ENCODE measurements at regions not wholly inside any gene's neighbourhood (a gene's known extent, or its start where the extent isn't known, plus 50 kb on each side); places are given as distances from the start of the nearest gene placed in this dataset.

DNA sequence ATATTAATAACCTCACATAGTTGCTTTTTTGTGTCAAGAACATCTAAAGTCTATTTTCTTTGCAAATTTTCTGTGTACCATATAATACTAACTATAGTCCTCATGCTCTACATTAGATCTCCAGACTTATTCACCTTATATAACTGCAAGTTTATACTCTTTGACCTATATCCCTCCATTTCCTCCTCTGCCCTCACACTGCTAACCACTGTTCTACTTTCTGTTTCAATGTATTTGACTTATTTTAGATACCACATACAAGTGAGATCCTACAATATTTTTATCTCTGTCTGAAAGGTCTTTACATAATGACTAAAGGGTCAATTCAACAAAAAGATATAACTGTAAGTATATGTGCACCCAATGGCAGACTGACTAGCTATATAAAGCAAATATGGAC, 789.7 kb upstream of the ZNF608 start:
- CTCF ChIA-PET, result no interaction called here

DNA sequence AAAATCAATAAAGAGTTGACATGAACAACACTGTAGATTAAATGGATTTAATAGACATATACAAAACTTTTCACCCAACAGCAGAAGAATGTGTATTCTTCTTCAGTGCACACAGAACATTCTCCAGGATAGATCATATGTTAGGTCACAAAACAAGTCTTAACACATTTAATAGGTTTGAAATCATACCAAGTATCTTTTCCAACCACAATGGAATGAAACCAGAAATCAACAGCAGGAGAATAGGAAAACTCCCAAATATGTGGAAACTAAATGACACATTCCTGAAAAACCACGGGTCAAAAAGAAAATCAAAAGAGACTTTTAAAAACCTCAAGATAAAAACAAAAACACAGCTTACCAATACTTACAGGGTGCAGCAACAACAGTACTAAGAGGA, 790.1 kb upstream of the ZNF608 start:
- DNase-seq (ENCODE audit: low read depth, low spot score) (no peak), ATAC-seq (no peak)
- TF ChIP-seq SIN3A (IDR thresholded peaks at IDR 0.05; ENCODE audit: borderline replicate concordance, insufficient read depth, low read depth, low read length), result no peak
- TF ChIP-seq TCF7L2 (IDR thresholded peaks at IDR 0.05; ENCODE audit: low read depth, low read length), result no peak
- TF ChIP-seq, protein P1, sequence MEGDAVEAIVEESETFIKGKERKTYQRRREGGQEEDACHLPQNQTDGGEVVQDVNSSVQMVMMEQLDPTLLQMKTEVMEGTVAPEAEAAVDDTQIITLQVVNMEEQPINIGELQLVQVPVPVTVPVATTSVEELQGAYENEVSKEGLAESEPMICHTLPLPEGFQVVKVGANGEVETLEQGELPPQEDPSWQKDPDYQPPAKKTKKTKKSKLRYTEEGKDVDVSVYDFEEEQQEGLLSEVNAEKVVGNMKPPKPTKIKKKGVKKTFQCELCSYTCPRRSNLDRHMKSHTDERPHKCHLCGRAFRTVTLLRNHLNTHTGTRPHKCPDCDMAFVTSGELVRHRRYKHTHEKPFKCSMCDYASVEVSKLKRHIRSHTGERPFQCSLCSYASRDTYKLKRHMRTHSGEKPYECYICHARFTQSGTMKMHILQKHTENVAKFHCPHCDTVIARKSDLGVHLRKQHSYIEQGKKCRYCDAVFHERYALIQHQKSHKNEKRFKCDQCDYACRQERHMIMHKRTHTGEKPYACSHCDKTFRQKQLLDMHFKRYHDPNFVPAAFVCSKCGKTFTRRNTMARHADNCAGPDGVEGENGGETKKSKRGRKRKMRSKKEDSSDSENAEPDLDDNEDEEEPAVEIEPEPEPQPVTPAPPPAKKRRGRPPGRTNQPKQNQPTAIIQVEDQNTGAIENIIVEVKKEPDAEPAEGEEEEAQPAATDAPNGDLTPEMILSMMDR (IDR thresholded peaks at IDR 0.05), result no peak
- no peak for TF ChIP-seq POLR2AphosphoS5 (IDR thresholded peaks at IDR 0.05; ENCODE audit: low read depth, low read length)
- TF ChIP-seq, protein P2, sequence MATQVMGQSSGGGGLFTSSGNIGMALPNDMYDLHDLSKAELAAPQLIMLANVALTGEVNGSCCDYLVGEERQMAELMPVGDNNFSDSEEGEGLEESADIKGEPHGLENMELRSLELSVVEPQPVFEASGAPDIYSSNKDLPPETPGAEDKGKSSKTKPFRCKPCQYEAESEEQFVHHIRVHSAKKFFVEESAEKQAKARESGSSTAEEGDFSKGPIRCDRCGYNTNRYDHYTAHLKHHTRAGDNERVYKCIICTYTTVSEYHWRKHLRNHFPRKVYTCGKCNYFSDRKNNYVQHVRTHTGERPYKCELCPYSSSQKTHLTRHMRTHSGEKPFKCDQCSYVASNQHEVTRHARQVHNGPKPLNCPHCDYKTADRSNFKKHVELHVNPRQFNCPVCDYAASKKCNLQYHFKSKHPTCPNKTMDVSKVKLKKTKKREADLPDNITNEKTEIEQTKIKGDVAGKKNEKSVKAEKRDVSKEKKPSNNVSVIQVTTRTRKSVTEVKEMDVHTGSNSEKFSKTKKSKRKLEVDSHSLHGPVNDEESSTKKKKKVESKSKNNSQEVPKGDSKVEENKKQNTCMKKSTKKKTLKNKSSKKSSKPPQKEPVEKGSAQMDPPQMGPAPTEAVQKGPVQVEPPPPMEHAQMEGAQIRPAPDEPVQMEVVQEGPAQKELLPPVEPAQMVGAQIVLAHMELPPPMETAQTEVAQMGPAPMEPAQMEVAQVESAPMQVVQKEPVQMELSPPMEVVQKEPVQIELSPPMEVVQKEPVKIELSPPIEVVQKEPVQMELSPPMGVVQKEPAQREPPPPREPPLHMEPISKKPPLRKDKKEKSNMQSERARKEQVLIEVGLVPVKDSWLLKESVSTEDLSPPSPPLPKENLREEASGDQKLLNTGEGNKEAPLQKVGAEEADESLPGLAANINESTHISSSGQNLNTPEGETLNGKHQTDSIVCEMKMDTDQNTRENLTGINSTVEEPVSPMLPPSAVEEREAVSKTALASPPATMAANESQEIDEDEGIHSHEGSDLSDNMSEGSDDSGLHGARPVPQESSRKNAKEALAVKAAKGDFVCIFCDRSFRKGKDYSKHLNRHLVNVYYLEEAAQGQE (IDR thresholded peaks at IDR 0.05; ENCODE audit: insufficient read depth in 1 of 2, low read depth in 2 of 2, low read length in 1 of 2), result no peak
- Histone ChIP-seq H3K4me3 (ENCODE audit: low read depth in 2 of 2, low read length in 2 of 2) (no peak overlapping the region), H3K9me3 (ENCODE audit: control insufficient read depth, insufficient read depth, low read depth, low read length) (peaks cover 14% of the 10 kb centered on the region), H3K36me3 (ENCODE audit: control insufficient read depth, insufficient read depth, low read length) (no peaks in the 10 kb centered on the region), H3K27me3 (ENCODE audit: control insufficient read depth, insufficient read depth, low read length) (no peaks in the 10 kb centered on the region), H3K4me1 (ENCODE audit: control insufficient read depth, insufficient read depth, low read length) (no peaks in the 10 kb centered on the region), H3K27ac (ENCODE audit: low read length) (no peak overlapping the region)
- in situ Hi-C loops (cut with HindIII; ENCODE audit: low pct_unique_long_range_greater_than_20kb, low sequenced_read_pairs), result no loop called here
- POLR2A ChIA-PET, result no interaction called here
- CTCF ChIA-PET, result no interaction called here
- intact Hi-C loops (cut with micrococcal nuclease; ENCODE audit: unreplicated experiment), result no loop called here
- BruUV-seq (replicated peaks), result no TSS peak

More for the DNA sequence above, 789.7 kb upstream of the ZNF608 start:
- DNase-seq (ENCODE audit: low read depth, low spot score) (no peak), ATAC-seq (no peak)
- H3K36me3 ChIP-seq (ENCODE audit: control insufficient read depth, insufficient read depth, low read length), result no peaks in the 10 kb centered on the region
- no peaks in the 10 kb centered on the region for H3K27me3 ChIP-seq (ENCODE audit: control insufficient read depth, insufficient read depth, low read length)
- H3K4me1 ChIP-seq (ENCODE audit: control insufficient read depth, insufficient read depth, low read length), result no peaks in the 10 kb centered on the region
- no TSS peak for BruUV-seq (replicated peaks)
- H3K4me3 ChIP-seq (ENCODE audit: low read depth in 2 of 2, low read length in 2 of 2), result no peak overlapping the region
- peaks cover 14% of the 10 kb centered on the region for H3K9me3 ChIP-seq (ENCODE audit: control insufficient read depth, insufficient read depth, low read depth, low read length)
- POLR2A ChIA-PET, result no interaction called here
- TF ChIP-seq POLR2AphosphoS5 (IDR thresholded peaks at IDR 0.05; ENCODE audit: low read depth, low read length) (no peak), TCF7L2 (IDR thresholded peaks at IDR 0.05; ENCODE audit: low read depth, low read length) (no peak), SIN3A (IDR thresholded peaks at IDR 0.05; ENCODE audit: borderline replicate concordance, insufficient read depth, low read depth, low read length) (no peak)
- TF ChIP-seq, protein P1 (IDR thresholded peaks at IDR 0.05), result no peak
- TF ChIP-seq, protein P2 (IDR thresholded peaks at IDR 0.05; ENCODE audit: insufficient read depth in 1 of 2, low read depth in 2 of 2, low read length in 1 of 2), result no peak
- in situ Hi-C loops (cut with HindIII; ENCODE audit: low pct_unique_long_range_greater_than_20kb, low sequenced_read_pairs), result no loop called here
- intact Hi-C loops (cut with micrococcal nuclease; ENCODE audit: unreplicated experiment), result no loop called here
- H3K27ac ChIP-seq (ENCODE audit: low read length), result peak overlapping the region; percentile 9; the same call in 1 of the 2 replicates
